ENCODE measurements at regions not wholly inside any gene's neighbourhood (a gene's known extent, or its start where the extent isn't known, plus 50 kb on each side); places are given as distances from the start of the nearest gene placed in this dataset.

DNA sequence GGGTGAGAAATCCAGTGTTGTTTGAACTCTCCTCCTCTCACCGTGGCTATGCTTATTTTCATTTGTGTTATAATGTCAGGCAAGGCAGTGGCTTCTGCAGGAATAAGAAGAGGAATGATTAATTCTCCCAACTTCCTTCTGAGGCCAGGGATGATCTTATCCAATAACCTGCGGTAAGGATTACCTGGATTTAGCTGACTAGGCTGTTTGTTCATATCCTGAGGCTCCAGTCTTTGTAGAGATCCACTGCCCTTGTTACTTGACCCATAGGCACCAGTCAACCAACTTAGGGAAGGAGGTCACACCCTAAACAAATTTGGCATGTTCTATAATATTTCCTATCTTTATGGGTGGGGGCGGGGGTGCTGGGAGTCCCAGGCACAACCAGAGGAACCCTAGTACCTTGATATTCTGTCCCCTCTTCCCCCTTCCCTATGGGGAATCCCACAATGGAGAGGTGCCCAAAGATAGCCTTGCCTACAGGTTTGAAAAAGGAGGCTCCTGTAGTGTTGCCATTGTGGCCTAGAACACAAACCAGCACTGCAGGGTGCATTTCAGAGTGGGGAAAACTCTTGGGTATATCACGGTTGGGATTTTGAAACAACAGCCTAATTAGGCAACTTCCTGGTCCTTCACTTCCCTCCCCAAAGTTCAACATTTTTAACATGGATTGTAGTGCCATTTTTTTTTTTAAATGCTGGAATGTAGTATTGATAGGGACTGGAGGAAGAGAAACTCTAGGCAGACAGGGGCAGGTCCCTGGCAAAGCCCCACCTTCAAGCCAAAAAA lies 977.5 kb upstream of the SPRY2 start:
- Histone ChIP-seq H3K36me3 (ENCODE audit: control insufficient read depth in 2 of 3, insufficient read depth in 3 of 3, low read length in 3 of 3) (no peaks in the 10 kb centered on the region), H3K9ac (ENCODE audit: low read length in 3 of 3) (no peak overlapping the region), H3K27ac (ENCODE audit: low read depth in 2 of 2, low read length in 2 of 2) (no peak overlapping the region), H3K4me3 (ENCODE audit: low read length in 3 of 3) (no peak overlapping the region), H3K9me3 (ENCODE audit: control insufficient read depth in 2 of 3, insufficient read depth in 1 of 3, low read length in 3 of 3) (no peaks in the 10 kb centered on the region), H3K27me3 (ENCODE audit: control insufficient read depth, insufficient read depth, low read length) (no peaks in the 10 kb centered on the region), H3K4me1 (ENCODE audit: control insufficient read depth in 2 of 3, insufficient read depth in 2 of 3, low read depth in 1 of 3, low read length in 3 of 3) (peaks cover 0 to 8% (median 4%) of the 10 kb centered on the region in 3 donors)
- TF ChIP-seq CTCF (IDR thresholded peaks at IDR 0.05; ENCODE audit: borderline replicate concordance, extremely low read depth, insufficient read depth), result no peak
- FAIRE-seq (no peak), DNase-seq (no peak)
- intact Hi-C loops (cut with DNase I), result no loop called here

- Histone ChIP-seq H3K36me3 (ENCODE audit: control insufficient read depth in 2 of 3, insufficient read depth in 3 of 3, low read length in 3 of 3) (no peaks in the 10 kb centered on the region), H3K4me1 (ENCODE audit: control insufficient read depth in 2 of 3, insufficient read depth in 2 of 3, low read depth in 1 of 3, low read length in 3 of 3) (no peaks in the 10 kb centered on the region), H3K9me3 (ENCODE audit: control insufficient read depth in 2 of 3, insufficient read depth in 1 of 3, low read length in 3 of 3) (no peaks in the 10 kb centered on the region), H3K9ac (ENCODE audit: low read length in 3 of 3) (no peak overlapping the region), H3K27me3 (ENCODE audit: control insufficient read depth, insufficient read depth, low read length) (no peaks in the 10 kb centered on the region), H3K27ac (ENCODE audit: low read depth in 2 of 2, low read length in 2 of 2) (no peak overlapping the region), H3K4me3 (ENCODE audit: low read length in 3 of 3) (no peak overlapping the region)
- no peak for TF ChIP-seq CTCF (IDR thresholded peaks at IDR 0.05; ENCODE audit: borderline replicate concordance, extremely low read depth, insufficient read depth)
- intact Hi-C loops (cut with DNase I), result no loop called here
- FAIRE-seq (no peak), DNase-seq (no peak)
These were observed 973.5 kb upstream of the SPRY2 start for GRCh38 chr13:81314461-81314860.

DNA sequence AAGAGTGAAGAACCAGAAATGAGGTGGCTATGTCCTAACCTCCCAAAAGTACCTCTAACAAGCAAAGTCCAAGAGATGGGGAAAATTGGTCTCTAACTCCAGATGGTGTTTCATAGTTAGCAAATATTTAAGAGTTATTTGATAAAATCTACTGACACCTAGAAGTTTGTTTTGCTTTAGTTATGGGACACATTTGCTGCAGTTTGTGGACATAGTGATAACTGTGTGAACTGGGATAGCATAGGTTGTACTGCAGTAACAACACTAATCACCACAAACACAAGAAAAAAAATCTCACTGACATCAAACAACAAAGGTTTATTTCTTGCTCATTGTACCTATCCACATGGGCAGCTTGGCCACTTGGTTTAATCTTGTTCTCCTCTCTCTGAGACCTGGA lies 965.0 kb upstream of the SPRY2 start:
- FAIRE-seq, result no peak
- no peak for TF ChIP-seq CTCF (IDR thresholded peaks at IDR 0.05; ENCODE audit: borderline replicate concordance, extremely low read depth, insufficient read depth)
- no peak overlapping the region for H3K9ac ChIP-seq (ENCODE audit: low read length in 3 of 3)
- intact Hi-C loops (cut with DNase I), result no loop called here
- no peaks in the 10 kb centered on the region for H3K9me3 ChIP-seq (ENCODE audit: control insufficient read depth in 2 of 3, insufficient read depth in 1 of 3, low read length in 3 of 3)
- H3K4me1 ChIP-seq (ENCODE audit: control insufficient read depth in 2 of 3, insufficient read depth in 2 of 3, low read depth in 1 of 3, low read length in 3 of 3), result no peaks in the 10 kb centered on the region
- no peak overlapping the region for H3K4me3 ChIP-seq (ENCODE audit: low read length in 3 of 3)
- H3K27me3 ChIP-seq (ENCODE audit: control insufficient read depth, insufficient read depth, low read length), result no peaks in the 10 kb centered on the region
- no peak for DNase-seq
- H3K27ac ChIP-seq (ENCODE audit: low read depth in 2 of 2, low read length in 2 of 2), result no peak overlapping the region
- H3K36me3 ChIP-seq (ENCODE audit: control insufficient read depth in 2 of 3, insufficient read depth in 3 of 3, low read length in 3 of 3), result no peaks in the 10 kb centered on the region
